Spleen (tissue), 11 donors: ENCODE measurements at regions not wholly inside any gene's neighbourhood (a gene's known extent, or its start where the extent isn't known, plus 50 kb on each side); places are given as distances from the start of the nearest gene placed in this dataset.

Experiments
- DNase-seq: peaks from one replicate; pipeline ENCODE4 v3.0.0-alpha.2; 2020
- H3K27ac ChIP-seq, 8 donors: fragments of 200-600 bp; sonication (generic) in 7 of 8; 1 replicate in 4 of 8; 2 replicates in 4 of 8; pipeline versions ENCODE4 v1.5.0 to v1.8.0; 2016 to 2021; ENCODE audit warnings: inconsistent platforms in 4 of 8, mild to moderate bottlenecking in 4 of 8, moderate library complexity in 1 of 8
- H3K27me3 ChIP-seq, 7 donors: fragments of 200-600 bp; sonication (generic) in 6 of 7; replicated peaks in 1 of 7; 1 replicate in 4 of 7; 2 replicates in 3 of 7; pipeline versions ENCODE4 v1.5.0 to v1.8.0; 2016 to 2021; ENCODE audit warnings: inconsistent platforms in 3 of 7, mild to moderate bottlenecking in 1 of 7
- H3K36me3 ChIP-seq, 6 donors: fragments of 200-600 bp; sonication (generic) in 5 of 6; 1 replicate in 4 of 6; 2 replicates in 2 of 6; pipeline versions ENCODE4 v1.5.0 to v1.8.0; 2016 to 2021; ENCODE audit warnings: inconsistent platforms in 2 of 6
- H3K4me1 ChIP-seq, 6 donors: fragments of 200-600 bp; sonication (generic) in 5 of 6; 1 replicate in 3 of 6; 2 replicates in 3 of 6; pipeline versions ENCODE4 v1.5.0 to v1.8.0; 2016 to 2021; ENCODE audit warnings: inconsistent platforms in 3 of 6
- H3K4me3 ChIP-seq, 8 donors: fragments of 200-600 bp; sonication (generic) in 7 of 8; 1 replicate in 4 of 8; 2 replicates in 4 of 8; pipeline versions ENCODE4 v1.5.0 to v1.8.0; 2016 to 2021; ENCODE audit warnings: inconsistent platforms in 4 of 8, mild to moderate bottlenecking in 4 of 8, moderate library complexity in 2 of 8
- H3K9me3 ChIP-seq, 8 donors: fragments of 200-600 bp; sonication (generic) in 7 of 8; 1 replicate in 4 of 8; 2 replicates in 4 of 8; pipeline versions ENCODE4 v1.5.0 to v1.8.0; 2016 to 2021; ENCODE audit warnings: inconsistent platforms in 4 of 8
- CTCF ChIP-seq, 11 experiments: fragments of 200-600 bp in 7 of 11; fragments of 450-650 bp in 4 of 11; sonication (generic) in 4 of 11; IDR thresholded peaks in 8 of 11; conservative IDR thresholded peaks in 3 of 11; 1 replicate in 7 of 11; 2 replicates in 4 of 11; pipeline versions ENCODE4 v1.4.0 to v1.8.0; 2016 to 2021; ENCODE audit warnings: antibody characterized with exemption in 11 of 11, inconsistent platforms in 4 of 11, mild to moderate bottlenecking in 1 of 11
- POLR2A ChIP-seq, 3 donors: fragments of 450-650 bp; IDR thresholded peaks; one replicate each; pipeline ENCODE4 v1.5.1; 2017; ENCODE audit warnings: antibody characterized with exemption in 3 of 3, mild to moderate bottlenecking in 1 of 3
- POLR2AphosphoS5 ChIP-seq, 3 donors: sonication (generic); formaldehyde crosslinking; IDR thresholded peaks; one replicate each; pipeline ENCODE4 v1.5.1; 2017; ENCODE audit warnings: antibody characterized with exemption in 3 of 3
- WGBS, 5 donors: extraction: QIAGEN DNeasy Blood & Tissue Kit in 3 of 5; methylation state at CpG; one replicate each; pipeline versions ENCODE4 v1.1.5 to v1.1.7; 2013 to 2018; 5-methylcytosine and 5-hydroxymethylcytosine counted together
- intact Hi-C: fragments of 100-400 bp; cut with DNase I; formaldehyde crosslinking; loops from one replicate; pipeline ENCODE4 v1.15.0; 2023; ENCODE audit warnings: low total_unique reads
- donor health status: healthy with polysubstance abuse.
- donor health status: DM: no; HTN: no; CAD: no; lungs with moderate emphysema.
- donor health status: DM: no; HTN: no; CAD: no.
- donor health status: Bipolar disorder and iron deficiency.
- donor health status: healthy.
- donor health status: DM: no; HTN: no; CAD: no.
- donor health status: DM: yes; HTN: yes; CAD: no.

DNA sequence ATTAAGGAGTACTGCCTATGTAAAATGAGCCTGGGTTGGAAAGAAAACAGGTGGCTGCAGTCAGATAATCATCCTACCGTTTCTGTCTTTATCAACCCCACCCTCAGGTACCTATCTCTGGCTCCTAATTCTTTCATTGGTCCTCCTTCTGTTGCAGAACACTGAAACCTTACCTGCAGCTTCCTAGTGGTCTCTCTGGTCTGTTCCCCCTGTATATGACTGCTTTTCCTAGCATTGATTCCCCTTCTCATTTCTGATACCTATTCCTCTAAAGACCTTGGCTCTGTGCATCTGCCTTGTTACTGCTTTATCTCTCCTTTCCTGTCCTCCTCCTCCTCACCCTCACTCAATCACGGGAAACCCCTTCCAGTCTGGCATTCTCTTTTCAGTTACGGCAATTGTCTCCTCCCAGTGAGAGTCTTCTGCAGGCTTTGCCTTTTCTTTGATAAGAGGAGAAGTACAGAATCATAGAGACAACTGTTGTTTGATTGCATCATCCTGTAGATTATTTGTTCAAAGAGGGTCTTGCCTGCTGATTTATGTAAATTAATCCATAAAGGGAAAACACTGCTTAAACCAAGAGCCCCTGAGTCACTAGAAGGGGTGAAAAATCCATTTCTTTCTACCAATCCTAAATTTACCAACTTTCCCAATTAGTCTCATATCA is 301.2 kb downstream of the AASDHPPT start:
- WGBS, 5 donors, result 55 to 68% (median 60%) methylated on average over 3 of the region's 3 CpGs
- no peak for DNase-seq
- Histone ChIP-seq H3K4me1 (no peaks in the 10 kb centered on the region), H3K9me3 (no peaks in the 10 kb centered on the region), H3K36me3 (no peaks in the 10 kb centered on the region), H3K27me3 (no peaks in the 10 kb centered on the region), H3K27ac (no peak overlapping the region), H3K4me3 (no peak overlapping the region)
- no peak for TF ChIP-seq POLR2AphosphoS5 (IDR thresholded peaks at IDR 0.05)
- TF ChIP-seq POLR2A (IDR thresholded peaks at IDR 0.05), result no peak
- TF ChIP-seq CTCF (IDR thresholded peaks at IDR 0.05 in 8 of 11, conservative IDR thresholded peaks at IDR 0.05 in 3 of 11), result no peak
- intact Hi-C loops, result no loop called here

GRCh38 chr11:106379265-106379664 is 301.8 kb downstream of the AASDHPPT start:
- Histone ChIP-seq H3K27me3 (no peaks in the 10 kb centered on the region), H3K36me3 (no peaks in the 10 kb centered on the region), H3K4me1 (no peaks in the 10 kb centered on the region), H3K9me3 (no peaks in the 10 kb centered on the region), H3K27ac (no peak overlapping the region), H3K4me3 (no peak overlapping the region)
- no peak for DNase-seq
- intact Hi-C loops, result no loop called here
- TF ChIP-seq POLR2AphosphoS5 (IDR thresholded peaks at IDR 0.05), result no peak
- no peak for TF ChIP-seq CTCF (IDR thresholded peaks at IDR 0.05 in 8 of 11, conservative IDR thresholded peaks at IDR 0.05 in 3 of 11)
- no peak for TF ChIP-seq POLR2A (IDR thresholded peaks at IDR 0.05)
- 51 to 66% (median 60%) methylated on average over 2 of the region's 2 CpGs for WGBS, 5 donors

DNA sequence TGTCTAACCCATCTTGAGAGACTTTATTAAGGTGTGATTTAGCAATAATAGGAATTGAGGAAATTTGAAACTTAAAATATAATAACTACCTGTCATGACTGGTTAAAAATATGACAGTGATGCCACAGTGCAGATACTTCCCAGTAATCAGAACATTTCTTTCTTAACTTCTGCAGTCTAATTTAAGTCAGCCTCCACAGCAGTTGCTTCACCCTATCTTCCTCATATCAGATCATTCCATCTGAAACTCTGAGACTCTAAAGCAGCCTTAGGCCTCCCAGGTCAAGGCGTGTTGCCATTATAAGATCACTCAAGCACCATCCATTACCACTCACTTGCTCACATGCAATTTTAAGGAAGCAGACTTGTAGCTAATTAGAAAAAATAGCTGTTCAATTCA is 302.2 kb downstream of the AASDHPPT start:
- no peaks in the 10 kb centered on the region for H3K36me3 ChIP-seq
- H3K9me3 ChIP-seq, result no peaks in the 10 kb centered on the region
- no peak overlapping the region for H3K4me3 ChIP-seq
- H3K27me3 ChIP-seq, result no peaks in the 10 kb centered on the region
- TF ChIP-seq POLR2A (IDR thresholded peaks at IDR 0.05), result no peak
- TF ChIP-seq POLR2AphosphoS5 (IDR thresholded peaks at IDR 0.05), result no peak
- no peak for TF ChIP-seq CTCF (IDR thresholded peaks at IDR 0.05 in 8 of 11, conservative IDR thresholded peaks at IDR 0.05 in 3 of 11)
- H3K4me1 ChIP-seq, result no peaks in the 10 kb centered on the region
- DNase-seq, result no peak
- no peak overlapping the region for H3K27ac ChIP-seq
- intact Hi-C loops, result no loop called here
- 66 to 79% (median 72%) methylated on average over 1 of the region's 1 CpG for WGBS, 5 donors

DNA sequence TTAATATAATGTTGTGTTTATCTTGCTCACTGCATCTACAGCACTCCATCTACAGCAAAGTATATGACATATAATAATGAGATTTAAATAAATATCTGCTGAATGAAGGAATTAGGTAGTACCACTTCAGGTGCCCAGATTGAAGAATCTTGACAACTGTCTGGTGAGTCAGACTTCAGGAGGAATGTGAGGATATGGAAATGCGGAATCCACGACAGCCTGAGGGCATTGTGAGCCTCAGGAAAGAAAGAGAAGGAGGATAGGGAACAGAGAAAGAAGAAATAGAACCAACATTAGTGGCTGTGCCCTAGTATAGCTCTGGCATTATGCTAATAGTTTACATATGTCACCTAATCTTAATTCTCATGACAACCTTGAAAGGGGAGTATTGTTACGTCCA is 304.4 kb downstream of the AASDHPPT start:
- Histone ChIP-seq H3K27me3 (no peaks in the 10 kb centered on the region), H3K27ac (no peak overlapping the region), H3K4me3 (no peak overlapping the region), H3K4me1 (no peaks in the 10 kb centered on the region), H3K9me3 (no peaks in the 10 kb centered on the region), H3K36me3 (no peaks in the 10 kb centered on the region)
- no peak for DNase-seq
- no peak for TF ChIP-seq CTCF (IDR thresholded peaks at IDR 0.05 in 8 of 11, conservative IDR thresholded peaks at IDR 0.05 in 3 of 11)
- no peak for TF ChIP-seq POLR2A (IDR thresholded peaks at IDR 0.05)
- no peak for TF ChIP-seq POLR2AphosphoS5 (IDR thresholded peaks at IDR 0.05)
- intact Hi-C loops, result no loop called here
- WGBS, 5 donors, result 68 to 85% (median 74%) methylated on average over 3 of the region's 3 CpGs
